Dendritic cell treated with granulocyte-macrophage colony-stimulating factor and Interleukin-4, amounts not matched to agents 40 ng/mL and 50 ng/mL, for 4 days (primary cell): ENCODE measurements at regions not wholly inside any gene's neighbourhood (a gene's known extent, or its start where the extent isn't known, plus 50 kb on each side); places are given as distances from the start of the nearest gene placed in this dataset.
A peak's percentile ranks its signal among the peaks of the same experiment; 100 is the strongest.

ENCODE experiments used
- H3K27ac Mint-ChIP-seq: one replicate; pipeline ENCODE4 v1.8.0; 2022; ENCODE audit warnings: mild to moderate bottlenecking, mixed read lengths
- H3K27me3 Mint-ChIP-seq: one replicate; pipeline ENCODE4 v1.8.0; 2022; ENCODE audit warnings: mild to moderate bottlenecking, mixed read lengths
- H3K36me3 Mint-ChIP-seq: one replicate; pipeline ENCODE4 v1.8.0; 2022; ENCODE audit warnings: low read depth, mixed read lengths
- H3K4me1 Mint-ChIP-seq: one replicate; pipeline ENCODE4 v1.8.0; 2022; ENCODE audit warnings: low read depth, mixed read lengths
- H3K4me3 Mint-ChIP-seq: one replicate; pipeline ENCODE4 v1.8.0; 2022; ENCODE audit warnings: mild to moderate bottlenecking, moderate library complexity, mixed read lengths
- H3K9me3 Mint-ChIP-seq: one replicate; pipeline ENCODE4 v1.8.0; 2022; ENCODE audit warnings: mixed read lengths
- intact Hi-C: fragments of 100-400 bp; cut with micrococcal nuclease; formaldehyde crosslinking; loops from one replicate; pipeline ENCODE4 v1.15.0; 2022

- no peaks in the 10 kb centered on the region for H3K36me3 Mint-ChIP-seq
- peaks cover 48% of the 10 kb centered on the region for H3K9me3 Mint-ChIP-seq
- intact Hi-C loops = no loop called here
- H3K4me1 Mint-ChIP-seq = peaks cover 7% of the 10 kb centered on the region
- no peak overlapping the region for H3K27ac Mint-ChIP-seq
- H3K4me3 Mint-ChIP-seq = no peak overlapping the region
- no peaks in the 10 kb centered on the region for H3K27me3 Mint-ChIP-seq
Observed at GRCh38 chr9:3585606-3586005, 59.8 kb upstream of the RFX3 start.

GRCh38 chr9:3578786-3579185 is 53.0 kb upstream of the RFX3 start:
- intact Hi-C loops = no loop called here
- no peaks in the 10 kb centered on the region for H3K36me3 Mint-ChIP-seq
- H3K27ac Mint-ChIP-seq = no peak overlapping the region
- peaks cover 39% of the 10 kb centered on the region for H3K9me3 Mint-ChIP-seq
- H3K4me3 Mint-ChIP-seq = no peak overlapping the region
- H3K4me1 Mint-ChIP-seq = peaks cover 15% of the 10 kb centered on the region
- H3K27me3 Mint-ChIP-seq = no peaks in the 10 kb centered on the region

GRCh38 chr9:3576328-3576727 is 50.5 kb upstream of the RFX3 start:
- Mint-ChIP-seq H3K4me3 (no peak overlapping the region), H3K27me3 (no peaks in the 10 kb centered on the region), H3K36me3 (no peaks in the 10 kb centered on the region), H3K27ac (peak overlapping the region; percentile 56), H3K9me3 (peaks cover 19% of the 10 kb centered on the region), H3K4me1 (peaks cover 15% of the 10 kb centered on the region)
- intact Hi-C loops = no loop called here

- H3K4me3 Mint-ChIP-seq = no peak overlapping the region
- peak overlapping the region; percentile 56 for H3K27ac Mint-ChIP-seq
- intact Hi-C loops = no loop called here
- H3K9me3 Mint-ChIP-seq = peaks cover 14% of the 10 kb centered on the region
- no peaks in the 10 kb centered on the region for H3K27me3 Mint-ChIP-seq
- no peaks in the 10 kb centered on the region for H3K36me3 Mint-ChIP-seq
- peaks cover 15% of the 10 kb centered on the region for H3K4me1 Mint-ChIP-seq
Observed at GRCh38 chr9:3575821-3576220, 50.0 kb upstream of the RFX3 start.
